Posterior cingulate gyrus (tissue), 11 donors: ENCODE measurements at regions not wholly inside any gene's neighbourhood (a gene's known extent, or its start where the extent isn't known, plus 50 kb on each side); places are given as distances from the start of the nearest gene placed in this dataset.
"Not testable (repeated sequence)": the region's sequence is repeated elsewhere in the genome, so short reads cannot be mapped to it uniquely, and the experiment has no call there.

Experiments
- DNase-seq, 10 donors: peaks; one replicate each; pipeline versions ENCODE4 v3.0.0 to v3.0.0-alpha.2; 2020 to 2021; ENCODE audit warnings: mixed read lengths in 3 of 10
- intact Hi-C: fragments of 100-400 bp; cut with DNase I; formaldehyde crosslinking; loops from one replicate; pipeline ENCODE4 v1.15.1; 2023

- intact Hi-C loops, result no loop called here
- no peak for DNase-seq
These were observed 507.0 kb upstream of the MAP2 start for GRCh38 chr2:208916881-208917280.

- DNase-seq, intact Hi-C loops: not testable (repeated sequence)
These were observed 502.5 kb upstream of the MAP2 start for GRCh38 chr2:208921358-208921757.

- intact Hi-C loops, result no loop called here
- no peak for DNase-seq
These were observed 496.0 kb upstream of the MAP2 start for GRCh38 chr2:208927867-208928266.

- intact Hi-C loops, result no loop called here
These were observed 494.5 kb upstream of the MAP2 start for GRCh38 chr2:208929139-208929864.

GRCh38 chr2:208929894-208930427 is 493.9 kb upstream of the MAP2 start:
- intact Hi-C loops, result no loop called here
- DNase-seq, result no peak

More at GRCh38 chr2:208929139-208929864, 494.5 kb upstream of the MAP2 start:
- DNase-seq, result no peak

- DNase-seq, result no peak
- intact Hi-C loops, result no loop called here
These were observed 488.3 kb upstream of the MAP2 start for GRCh38 chr2:208935531-208935930.

GRCh38 chr2:208937521-208937920 is 486.3 kb upstream of the MAP2 start:
- intact Hi-C loops, result no loop called here
- no peak for DNase-seq

GRCh38 chr2:208939852-208940251 is 484.0 kb upstream of the MAP2 start:
- intact Hi-C loops, result no loop called here
- no peak for DNase-seq

- no peak for DNase-seq
- intact Hi-C loops, result no loop called here
These were observed 478.1 kb upstream of the MAP2 start for GRCh38 chr2:208945719-208946256.

GRCh38 chr2:208948073-208948472 is 475.8 kb upstream of the MAP2 start:
- intact Hi-C loops, result no loop called here
- DNase-seq, result no peak

GRCh38 chr2:208970070-208970469 is 453.8 kb upstream of the MAP2 start:
- intact Hi-C loops, result no loop called here
- DNase-seq, result no peak

- no peak for DNase-seq
- intact Hi-C loops, result no loop called here
These were observed 446.3 kb upstream of the MAP2 start for GRCh38 chr2:208977582-208977981.

- intact Hi-C loops, result no loop called here
- DNase-seq, result no peak
These were observed 444.9 kb upstream of the MAP2 start for GRCh38 chr2:208978946-208979345.

GRCh38 chr2:208980321-208980720 is 443.5 kb upstream of the MAP2 start:
- DNase-seq, result no peak
- intact Hi-C loops, result no loop called here

- intact Hi-C loops, result no loop called here
- DNase-seq, result no peak
These were observed 441.0 kb upstream of the MAP2 start for GRCh38 chr2:208982831-208983230.

GRCh38 chr2:208983486-208983885 is 440.4 kb upstream of the MAP2 start:
- intact Hi-C loops, result no loop called here
- no peak for DNase-seq

- intact Hi-C loops, result no loop called here
- DNase-seq, result no peak
These were observed 439.3 kb upstream of the MAP2 start for GRCh38 chr2:208984376-208985090.

GRCh38 chr2:208985644-208986043 is 438.2 kb upstream of the MAP2 start:
- no peak for DNase-seq
- intact Hi-C loops, result no loop called here

GRCh38 chr2:208990716-208991115 is 433.1 kb upstream of the MAP2 start:
- DNase-seq, result no peak
- intact Hi-C loops, result no loop called here

GRCh38 chr2:208999911-209000310 is 423.9 kb upstream of the MAP2 start:
- no peak for DNase-seq
- intact Hi-C loops, result no loop called here

GRCh38 chr2:209002054-209002453 is 421.8 kb upstream of the MAP2 start:
- intact Hi-C loops, result no loop called here
- no peak for DNase-seq

- DNase-seq, result no peak
- intact Hi-C loops, result no loop called here
These were observed 418.5 kb upstream of the MAP2 start for GRCh38 chr2:209005371-209005770.
